ENCODE measurements at regions not wholly inside any gene's neighbourhood (a gene's known extent, or its start where the extent isn't known, plus 50 kb on each side); places are given as distances from the start of the nearest gene placed in this dataset.

DNA sequence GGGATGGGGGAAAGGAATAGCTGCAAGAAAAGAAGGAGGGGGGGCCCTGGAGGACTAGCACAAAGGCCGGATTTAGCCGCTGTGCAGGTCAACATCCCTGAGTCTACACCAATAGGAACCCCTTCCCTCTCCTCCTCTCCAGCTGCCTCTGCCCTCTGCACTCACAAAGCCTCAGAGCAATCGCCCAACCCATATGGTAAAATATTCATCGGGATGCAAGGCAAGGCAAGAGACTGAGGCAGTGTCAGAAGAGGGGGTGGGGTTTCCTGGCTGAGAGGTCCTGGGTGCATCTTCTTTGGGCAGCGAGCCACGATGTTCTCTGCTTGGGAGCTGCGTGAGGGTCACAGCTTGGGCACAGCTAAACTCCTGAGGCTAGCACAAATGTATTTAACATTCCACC lies 115.5 kb upstream of the NLRP1 start:
- no peak for TF ChIP-seq POLR2AphosphoS5 (IDR thresholded peaks at IDR 0.05)
- no peak for TF ChIP-seq EP300 (IDR thresholded peaks at IDR 0.05)
- TF ChIP-seq, protein P1, sequence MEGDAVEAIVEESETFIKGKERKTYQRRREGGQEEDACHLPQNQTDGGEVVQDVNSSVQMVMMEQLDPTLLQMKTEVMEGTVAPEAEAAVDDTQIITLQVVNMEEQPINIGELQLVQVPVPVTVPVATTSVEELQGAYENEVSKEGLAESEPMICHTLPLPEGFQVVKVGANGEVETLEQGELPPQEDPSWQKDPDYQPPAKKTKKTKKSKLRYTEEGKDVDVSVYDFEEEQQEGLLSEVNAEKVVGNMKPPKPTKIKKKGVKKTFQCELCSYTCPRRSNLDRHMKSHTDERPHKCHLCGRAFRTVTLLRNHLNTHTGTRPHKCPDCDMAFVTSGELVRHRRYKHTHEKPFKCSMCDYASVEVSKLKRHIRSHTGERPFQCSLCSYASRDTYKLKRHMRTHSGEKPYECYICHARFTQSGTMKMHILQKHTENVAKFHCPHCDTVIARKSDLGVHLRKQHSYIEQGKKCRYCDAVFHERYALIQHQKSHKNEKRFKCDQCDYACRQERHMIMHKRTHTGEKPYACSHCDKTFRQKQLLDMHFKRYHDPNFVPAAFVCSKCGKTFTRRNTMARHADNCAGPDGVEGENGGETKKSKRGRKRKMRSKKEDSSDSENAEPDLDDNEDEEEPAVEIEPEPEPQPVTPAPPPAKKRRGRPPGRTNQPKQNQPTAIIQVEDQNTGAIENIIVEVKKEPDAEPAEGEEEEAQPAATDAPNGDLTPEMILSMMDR (IDR thresholded peaks at IDR 0.05), result no peak
- no peak for TF ChIP-seq POLR2A (IDR thresholded peaks at IDR 0.05)

Data from gastroesophageal sphincter (tissue), 3 donors.